Lung microvascular endothelial cell (primary cell): ENCODE measurements at regions not wholly inside any gene's neighbourhood (a gene's known extent, or its start where the extent isn't known, plus 50 kb on each side); places are given as distances from the start of the nearest gene placed in this dataset.
"Not testable (repeated sequence)": the region's sequence is repeated elsewhere in the genome, so short reads cannot be mapped to it uniquely, and the experiment has no call there.

Source experiments
- DNase-seq, 2 donors: peaks; one replicate each; pipeline versions ENCODE4 v3.0.0 to v3.0.0-alpha.2; 2010; ENCODE audit warnings: low read depth in 2 of 2

- DNase-seq = no peak
Observed at GRCh38 chr17:82998637-82999036, 80.8 kb upstream of the METRNL start.

- DNase-seq = no peak
Observed at GRCh38 chr17:83000738-83001137, 78.7 kb upstream of the METRNL start.

- no peak for DNase-seq
Observed at GRCh38 chr17:83002118-83002805, 77.1 kb upstream of the METRNL start.

GRCh38 chr17:83004791-83005380 is 74.5 kb upstream of the METRNL start:
- no peak for DNase-seq

- no peak for DNase-seq
Observed at GRCh38 chr17:83005639-83006038, 73.8 kb upstream of the METRNL start.

- no peak for DNase-seq
Observed at GRCh38 chr17:83006515-83007455, 72.6 kb upstream of the METRNL start.

GRCh38 chr17:83007504-83008185 is 71.8 kb upstream of the METRNL start:
- no peak for DNase-seq

- no peak for DNase-seq
Observed at GRCh38 chr17:83008186-83008510, 71.3 kb upstream of the METRNL start.

- DNase-seq = no peak
Observed at GRCh38 chr17:83008526-83008925, 70.9 kb upstream of the METRNL start.

- DNase-seq = no peak
Observed at GRCh38 chr17:83009414-83010205, 69.8 kb upstream of the METRNL start.

- DNase-seq = peak in 1 of 2 donors; percentile 27
Observed at GRCh38 chr17:83010206-83011200, 68.9 kb upstream of the METRNL start.

- DNase-seq = not testable (repeated sequence)
Observed at GRCh38 chr17:83011676-83012075, 67.7 kb upstream of the METRNL start.

GRCh38 chr17:83012200-83012785 is 67.1 kb upstream of the METRNL start:
- no peak for DNase-seq

- no peak for DNase-seq
Observed at GRCh38 chr17:83012868-83013778, 66.3 kb upstream of the METRNL start.

GRCh38 chr17:83013779-83014117 is 65.7 kb upstream of the METRNL start:
- DNase-seq = no peak

GRCh38 chr17:83014297-83014696 is 65.1 kb upstream of the METRNL start:
- no peak for DNase-seq

- no peak for DNase-seq
Observed at GRCh38 chr17:83014940-83015910, 64.2 kb upstream of the METRNL start.
